ENCODE measurements at regions not wholly inside any gene's neighbourhood (a gene's known extent, or its start where the extent isn't known, plus 50 kb on each side); places are given as distances from the start of the nearest gene placed in this dataset.

GRCh38 chr17:52495646-52496045, 337.1 kb upstream of the CA10 start:
- TF ChIP-seq, protein P1, sequence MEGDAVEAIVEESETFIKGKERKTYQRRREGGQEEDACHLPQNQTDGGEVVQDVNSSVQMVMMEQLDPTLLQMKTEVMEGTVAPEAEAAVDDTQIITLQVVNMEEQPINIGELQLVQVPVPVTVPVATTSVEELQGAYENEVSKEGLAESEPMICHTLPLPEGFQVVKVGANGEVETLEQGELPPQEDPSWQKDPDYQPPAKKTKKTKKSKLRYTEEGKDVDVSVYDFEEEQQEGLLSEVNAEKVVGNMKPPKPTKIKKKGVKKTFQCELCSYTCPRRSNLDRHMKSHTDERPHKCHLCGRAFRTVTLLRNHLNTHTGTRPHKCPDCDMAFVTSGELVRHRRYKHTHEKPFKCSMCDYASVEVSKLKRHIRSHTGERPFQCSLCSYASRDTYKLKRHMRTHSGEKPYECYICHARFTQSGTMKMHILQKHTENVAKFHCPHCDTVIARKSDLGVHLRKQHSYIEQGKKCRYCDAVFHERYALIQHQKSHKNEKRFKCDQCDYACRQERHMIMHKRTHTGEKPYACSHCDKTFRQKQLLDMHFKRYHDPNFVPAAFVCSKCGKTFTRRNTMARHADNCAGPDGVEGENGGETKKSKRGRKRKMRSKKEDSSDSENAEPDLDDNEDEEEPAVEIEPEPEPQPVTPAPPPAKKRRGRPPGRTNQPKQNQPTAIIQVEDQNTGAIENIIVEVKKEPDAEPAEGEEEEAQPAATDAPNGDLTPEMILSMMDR (conservative IDR thresholded peaks at IDR 0.05; ENCODE audit: low read depth, low read length): no peak
- TF ChIP-seq EZH2 (IDR thresholded peaks at IDR 0.05; ENCODE audit: borderline replicate concordance, low read depth, low read length, poor library complexity, severe bottlenecking): no peak

All from A673 (cell line).